ENCODE measurements at regions not wholly inside any gene's neighbourhood (a gene's known extent, or its start where the extent isn't known, plus 50 kb on each side); places are given as distances from the start of the nearest gene placed in this dataset.

- Histone ChIP-seq H3K36me3 (ENCODE audit: low read depth, missing control alignments) (no peaks in the 10 kb centered on the region), H3K9me3 (no peaks in the 10 kb centered on the region), H3K27ac (no peak overlapping the region), H3K4me3 (no peak overlapping the region), H3K27me3 (no peaks in the 10 kb centered on the region), H3K4me1 (no peaks in the 10 kb centered on the region)
- TF ChIP-seq POLR2A (IDR thresholded peaks at IDR 0.05) = no peak
- no peak for TF ChIP-seq CTCF (IDR thresholded peaks at IDR 0.05)
- intact Hi-C loops (cut with DNase I; ENCODE audit: low total_unique reads) = no loop called here
- no peak for DNase-seq
- WGBS, 2 donors = 64 to 84% methylated on average over 5 of the region's 5 CpGs
These were observed 82.3 kb upstream of the ZC3H12A start for GRCh38 chr1:37392051-37392450.

- Histone ChIP-seq H3K27ac (no peak overlapping the region), H3K9me3 (no peaks in the 10 kb centered on the region), H3K4me3 (no peak overlapping the region), H3K4me1 (no peaks in the 10 kb centered on the region), H3K36me3 (ENCODE audit: low read depth, missing control alignments) (no peaks in the 10 kb centered on the region), H3K27me3 (no peaks in the 10 kb centered on the region)
- no peak for DNase-seq
- 60 to 71% methylated on average over 6 to 11 of the region's 11 CpGs for WGBS, 2 donors
- intact Hi-C loops (cut with DNase I; ENCODE audit: low total_unique reads) = no loop called here
- TF ChIP-seq CTCF (IDR thresholded peaks at IDR 0.05) (no peak), POLR2A (IDR thresholded peaks at IDR 0.05) (no peak)
These were observed 80.9 kb upstream of the ZC3H12A start for GRCh38 chr1:37393173-37394120.

- H3K4me1 ChIP-seq = no peaks in the 10 kb centered on the region
- H3K27me3 ChIP-seq = no peaks in the 10 kb centered on the region
- TF ChIP-seq CTCF (IDR thresholded peaks at IDR 0.05) = no peak
- TF ChIP-seq POLR2A (IDR thresholded peaks at IDR 0.05) = no peak
- no peak overlapping the region for H3K4me3 ChIP-seq
- no peaks in the 10 kb centered on the region for H3K36me3 ChIP-seq (ENCODE audit: low read depth, missing control alignments)
- no peak overlapping the region for H3K27ac ChIP-seq
- intact Hi-C loops (cut with DNase I; ENCODE audit: low total_unique reads) = no loop called here
- 45 to 53% methylated on average over 10 of the region's 10 CpGs for WGBS, 2 donors
- no peaks in the 10 kb centered on the region for H3K9me3 ChIP-seq
- DNase-seq = no peak
These were observed 79.6 kb upstream of the ZC3H12A start for GRCh38 chr1:37394574-37395464.

GRCh38 chr1:37398096-37398495 is 76.3 kb upstream of the ZC3H12A start:
- no peaks in the 10 kb centered on the region for H3K27me3 ChIP-seq
- DNase-seq = no peak

More at GRCh38 chr1:37398096-37398495, 76.3 kb upstream of the ZC3H12A start:
- Histone ChIP-seq H3K4me3 (no peak overlapping the region), H3K9me3 (no peaks in the 10 kb centered on the region), H3K36me3 (ENCODE audit: low read depth, missing control alignments) (no peaks in the 10 kb centered on the region), H3K27ac (no peak overlapping the region), H3K4me1 (no peaks in the 10 kb centered on the region)
- TF ChIP-seq CTCF (IDR thresholded peaks at IDR 0.05) (no peak), POLR2A (IDR thresholded peaks at IDR 0.05) (no peak)
- intact Hi-C loops (cut with DNase I; ENCODE audit: low total_unique reads) = no loop called here
- 90 to 95% methylated on average over 8 of the region's 8 CpGs for WGBS, 2 donors

Measured in testis (tissue), 2 donors.